ENCODE measurements at regions not wholly inside any gene's neighbourhood (a gene's known extent, or its start where the extent isn't known, plus 50 kb on each side); places are given as distances from the start of the nearest gene placed in this dataset.

DNA sequence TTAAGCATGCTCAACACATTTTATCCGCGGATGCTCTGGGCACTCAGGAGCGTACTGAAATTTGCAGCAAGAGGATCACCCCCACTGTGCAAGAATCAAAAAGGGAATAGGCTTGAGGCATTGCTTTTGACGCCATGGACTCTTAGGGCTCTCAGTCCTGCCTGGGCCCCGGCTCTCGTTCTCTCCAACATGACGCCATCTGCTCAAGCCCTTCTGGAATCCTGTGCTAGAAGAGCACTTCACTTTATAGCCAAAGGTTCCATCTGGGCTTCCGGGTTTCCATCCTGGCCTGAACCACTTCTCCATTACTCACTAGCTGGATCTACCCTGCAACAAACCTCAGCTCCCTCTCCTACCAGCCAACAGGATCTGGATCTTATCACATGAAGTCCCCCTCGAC lies 105.3 kb downstream of the FOXF2 start:
- POLR2A ChIA-PET = no interaction called here
- Mint-ChIP-seq H3K27ac (no peak overlapping the region), H3K36me3 (no peaks in the 10 kb centered on the region)

DNA sequence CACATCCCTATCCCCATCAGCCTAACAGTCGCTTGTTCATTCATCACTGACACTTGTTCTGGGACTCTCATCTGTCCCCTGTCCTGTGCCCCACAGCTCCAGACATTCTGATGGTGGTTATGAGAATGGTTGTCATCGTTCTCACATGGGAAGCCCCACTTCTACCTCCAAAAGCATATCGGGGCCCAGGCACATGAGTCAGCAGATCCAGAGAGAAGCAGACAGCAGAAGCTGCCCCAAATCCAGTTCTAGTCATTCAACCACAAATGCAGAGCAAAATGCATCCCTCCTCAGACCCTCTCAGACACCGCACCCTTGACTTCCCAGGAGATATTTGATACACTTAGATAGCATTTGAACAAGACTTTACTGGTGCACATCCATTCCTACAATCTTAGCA lies 106.0 kb downstream of the FOXF2 start:
- ATAC-seq (ENCODE audit: low read depth) = no peak
- H3K36me3 Mint-ChIP-seq = no peaks in the 10 kb centered on the region

More for the DNA sequence above, 105.3 kb downstream of the FOXF2 start:
- Mint-ChIP-seq H3K4me1 (no peaks in the 10 kb centered on the region), H3K9me3 (peaks cover 2% of the 10 kb centered on the region), H3K4me3 (no peak overlapping the region), H3K27me3 (no peaks in the 10 kb centered on the region)
- no peak for ATAC-seq (ENCODE audit: low read depth)
- no peak for DNase-seq

DNA sequence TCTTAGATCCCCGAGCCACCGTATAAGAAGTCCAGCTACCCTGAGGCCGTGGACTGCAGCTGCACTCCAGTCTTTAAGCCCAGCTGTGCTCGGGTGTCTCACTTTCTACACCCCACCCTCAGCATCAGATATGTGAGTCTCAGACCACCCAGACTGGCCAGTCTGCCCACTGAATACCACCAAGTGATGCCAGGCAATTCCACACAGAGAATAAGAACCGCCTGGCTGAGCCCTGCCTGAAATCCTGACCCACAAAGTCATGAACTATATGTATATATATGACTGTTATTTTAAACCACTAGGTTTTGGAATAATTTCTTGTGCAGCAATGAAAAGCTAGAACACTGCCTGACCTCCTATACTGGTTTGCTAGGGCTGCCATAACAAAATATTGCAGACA lies 106.7 kb downstream of the FOXF2 start:
- H3K36me3 Mint-ChIP-seq = no peaks in the 10 kb centered on the region
- no peak overlapping the region for H3K4me3 Mint-ChIP-seq
- H3K27me3 Mint-ChIP-seq = no peaks in the 10 kb centered on the region
- ATAC-seq (ENCODE audit: low read depth) (no peak), DNase-seq (no peak)
- H3K9me3 Mint-ChIP-seq = peaks cover 2% of the 10 kb centered on the region
- H3K27ac Mint-ChIP-seq = no peak overlapping the region
- no peaks in the 10 kb centered on the region for H3K4me1 Mint-ChIP-seq
- POLR2A ChIA-PET = no interaction called here

More for the DNA sequence above, 106.0 kb downstream of the FOXF2 start:
- POLR2A ChIA-PET = no interaction called here
- H3K4me3 Mint-ChIP-seq = no peak overlapping the region
- H3K4me1 Mint-ChIP-seq = no peaks in the 10 kb centered on the region
- DNase-seq = no peak
- no peak overlapping the region for H3K27ac Mint-ChIP-seq
- H3K27me3 Mint-ChIP-seq = no peaks in the 10 kb centered on the region
- peaks cover 2% of the 10 kb centered on the region for H3K9me3 Mint-ChIP-seq

DNA sequence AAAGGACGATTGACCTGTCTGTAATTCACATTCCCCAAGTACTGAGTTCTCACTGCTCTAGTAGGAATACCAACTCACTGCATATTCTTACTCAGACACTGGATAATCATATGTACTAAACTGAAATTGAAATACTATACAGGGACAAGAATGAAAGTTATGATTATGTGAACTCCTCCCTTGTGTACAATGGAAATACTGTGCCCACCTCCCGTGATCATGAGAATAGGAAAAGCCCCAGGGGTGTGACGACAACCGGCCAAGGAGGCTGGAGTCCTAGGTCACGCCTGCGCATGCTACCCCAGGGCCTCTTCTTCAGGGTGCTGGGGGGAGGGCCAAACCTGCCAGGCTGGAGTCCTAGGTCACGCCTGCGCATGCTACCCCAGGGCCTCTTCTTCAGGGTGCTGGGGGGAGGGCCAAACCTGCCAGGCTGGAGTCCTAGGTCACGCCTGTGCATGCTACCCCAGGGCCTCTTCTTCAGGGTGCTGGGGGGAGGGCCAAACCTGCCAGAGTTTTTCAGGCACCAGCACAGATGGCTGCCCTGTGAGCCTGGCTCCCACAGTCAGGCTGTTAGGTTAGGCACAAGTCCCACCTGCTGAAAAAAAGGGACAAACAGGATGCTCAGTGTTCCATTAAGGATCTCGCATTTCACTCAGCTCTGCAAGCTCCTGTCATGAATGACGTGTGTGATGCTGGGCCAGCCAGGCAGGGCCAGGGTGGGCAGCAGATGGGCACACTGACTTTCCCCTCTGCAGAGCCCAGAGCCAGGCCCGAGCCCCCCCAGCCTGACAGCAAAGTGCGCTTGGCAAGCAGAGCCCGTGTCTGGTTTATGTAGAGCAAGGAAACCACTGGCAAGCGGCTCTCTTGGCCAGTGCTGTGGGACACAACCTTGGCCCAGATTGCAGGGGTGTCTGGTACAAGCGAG lies 107.7 kb downstream of the FOXF2 start:
- no peak for ATAC-seq (ENCODE audit: low read depth)
- no peaks in the 10 kb centered on the region for H3K27me3 Mint-ChIP-seq
- H3K9me3 Mint-ChIP-seq = peaks cover 2% of the 10 kb centered on the region
- no peak overlapping the region for H3K4me3 Mint-ChIP-seq
- POLR2A ChIA-PET = no interaction called here
- H3K27ac Mint-ChIP-seq = no peak overlapping the region
- DNase-seq = no peak
- no peaks in the 10 kb centered on the region for H3K4me1 Mint-ChIP-seq
- no peaks in the 10 kb centered on the region for H3K36me3 Mint-ChIP-seq

DNA sequence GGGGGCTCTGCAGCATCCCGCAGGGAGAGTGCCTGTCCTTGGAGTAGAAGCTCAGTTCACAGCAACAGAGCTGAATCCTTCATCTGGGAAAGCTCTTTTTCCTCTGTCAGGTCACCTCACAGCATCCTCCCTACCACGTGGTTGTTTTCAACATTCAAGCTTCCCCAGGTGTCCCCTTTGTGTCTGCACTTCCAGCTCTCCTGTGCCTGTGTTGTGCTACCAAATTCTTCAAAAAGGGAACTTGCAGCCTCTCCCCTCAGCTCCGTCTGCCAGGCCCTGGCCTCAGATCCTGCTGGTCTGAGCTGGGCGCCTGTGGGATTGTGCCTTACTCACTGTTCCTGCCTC lies 108.4 kb downstream of the FOXF2 start:
- POLR2A ChIA-PET = no interaction called here
- Mint-ChIP-seq H3K27me3 (no peaks in the 10 kb centered on the region), H3K4me1 (no peaks in the 10 kb centered on the region), H3K4me3 (no peak overlapping the region), H3K9me3 (peaks cover 2% of the 10 kb centered on the region), H3K27ac (no peak overlapping the region), H3K36me3 (no peaks in the 10 kb centered on the region)
- DNase-seq = no peak
- no peak for ATAC-seq (ENCODE audit: low read depth)

DNA sequence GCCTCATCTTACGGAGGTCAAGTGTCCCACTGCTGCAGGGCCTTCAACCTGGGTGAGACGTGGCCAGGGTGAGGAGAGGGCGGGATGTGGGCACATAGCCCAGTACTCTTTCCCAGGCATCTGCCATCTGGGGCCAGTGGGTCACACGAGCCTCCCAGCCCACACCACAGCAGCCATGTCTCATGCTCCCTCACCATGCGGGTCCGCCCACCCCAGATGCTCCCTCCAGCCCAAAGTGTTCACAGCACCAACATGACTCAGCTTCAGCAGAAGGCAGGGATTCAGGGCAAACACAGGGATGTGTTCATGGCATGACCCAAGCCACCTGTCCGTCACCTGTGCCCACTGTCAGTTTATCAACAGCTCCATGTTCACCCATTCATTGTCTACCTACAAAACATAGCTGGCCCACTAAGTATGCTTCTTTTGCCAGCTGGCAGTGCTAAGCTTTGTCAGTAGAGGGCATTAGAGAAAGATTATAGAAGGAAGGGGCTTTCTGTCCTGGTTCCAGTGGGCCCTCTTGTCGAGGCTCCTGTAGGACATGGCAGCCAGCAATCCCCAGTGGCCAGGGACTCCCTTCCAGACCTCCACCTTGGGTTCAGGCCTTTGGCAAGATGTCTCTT lies 109.2 kb downstream of the FOXF2 start:
- no peak overlapping the region for H3K27ac Mint-ChIP-seq
- no peaks in the 10 kb centered on the region for H3K36me3 Mint-ChIP-seq
- H3K4me3 Mint-ChIP-seq = no peak overlapping the region
- POLR2A ChIA-PET = no interaction called here
- ATAC-seq (ENCODE audit: low read depth) = no peak
- no peaks in the 10 kb centered on the region for H3K4me1 Mint-ChIP-seq
- peaks cover 6% of the 10 kb centered on the region for H3K27me3 Mint-ChIP-seq
- no peak for DNase-seq
- peaks cover 2% of the 10 kb centered on the region for H3K9me3 Mint-ChIP-seq

DNA sequence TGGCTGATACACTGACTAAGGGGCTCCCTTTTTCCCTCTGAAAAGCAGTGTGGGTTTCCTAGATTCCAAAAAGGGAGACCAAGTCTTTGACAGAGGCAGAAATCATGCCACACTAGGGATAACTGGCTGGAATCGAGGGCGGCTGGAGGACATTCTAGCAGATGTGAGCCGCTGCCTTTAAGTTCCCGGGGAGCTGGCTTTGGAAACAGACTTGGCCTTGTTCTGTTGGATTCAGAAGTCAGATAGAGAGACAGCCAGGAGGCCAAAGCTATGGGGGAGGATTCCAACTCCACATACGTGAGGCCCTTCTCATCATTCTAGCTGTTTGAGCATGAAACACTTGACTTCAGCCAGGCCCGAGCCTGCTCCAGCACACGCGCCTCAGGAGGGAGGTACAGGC lies 109.9 kb upstream of the FOXC1 start:
- H3K27me3 Mint-ChIP-seq = peaks cover 11% of the 10 kb centered on the region
- DNase-seq (no peak), ATAC-seq (ENCODE audit: low read depth) (no peak)
- no peak overlapping the region for H3K27ac Mint-ChIP-seq
- no peak overlapping the region for H3K4me3 Mint-ChIP-seq
- H3K9me3 Mint-ChIP-seq = peaks cover 2% of the 10 kb centered on the region
- POLR2A ChIA-PET = no interaction called here
- no peaks in the 10 kb centered on the region for H3K36me3 Mint-ChIP-seq
- H3K4me1 Mint-ChIP-seq = no peaks in the 10 kb centered on the region

DNA sequence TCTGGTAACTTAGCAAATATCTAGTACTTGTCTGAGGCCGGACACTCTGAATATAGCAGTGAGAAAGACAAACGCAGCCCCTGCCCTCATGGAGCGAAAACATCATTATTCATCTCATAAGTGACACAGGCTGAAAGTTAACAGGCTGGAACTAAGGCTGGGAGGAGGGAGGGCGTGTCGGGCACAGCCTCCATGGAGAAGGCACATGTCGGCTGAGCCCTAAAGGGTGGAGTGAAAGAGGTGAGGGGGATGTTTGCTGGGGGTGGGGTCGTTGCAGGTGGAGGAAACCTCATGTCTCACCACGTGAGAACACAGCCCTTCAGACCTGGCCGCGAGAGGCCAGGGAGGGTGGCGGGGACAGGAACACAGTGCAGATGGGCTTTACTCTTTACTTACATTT lies 108.8 kb upstream of the FOXC1 start:
- ATAC-seq (ENCODE audit: low read depth) = no peak
- H3K4me3 Mint-ChIP-seq = no peak overlapping the region
- POLR2A ChIA-PET = no interaction called here

DNA sequence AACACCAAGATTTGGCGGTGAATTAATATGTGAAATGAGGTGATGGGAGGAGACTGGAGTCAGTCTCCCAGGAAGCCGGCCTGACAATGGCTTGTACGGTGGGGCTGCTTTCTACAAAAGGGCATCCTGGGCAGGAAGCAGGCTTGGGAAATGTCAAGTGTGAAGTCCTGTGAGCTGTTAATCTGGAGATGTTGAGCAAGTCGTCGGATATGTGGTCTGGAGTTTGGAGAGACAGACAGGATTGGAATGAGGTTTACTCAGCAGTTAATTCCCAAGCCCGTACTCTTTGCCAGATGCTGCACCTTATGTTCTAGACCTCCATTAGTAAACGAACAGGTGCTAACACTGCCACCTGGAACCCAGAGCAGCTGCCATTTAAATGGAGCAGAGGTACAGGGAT lies 107.7 kb upstream of the FOXC1 start:
- POLR2A ChIA-PET = no interaction called here
- DNase-seq (no peak), ATAC-seq (ENCODE audit: low read depth) (no peak)
- H3K4me1 Mint-ChIP-seq = no peaks in the 10 kb centered on the region
- no peak overlapping the region for H3K4me3 Mint-ChIP-seq
- no peaks in the 10 kb centered on the region for H3K9me3 Mint-ChIP-seq
- no peaks in the 10 kb centered on the region for H3K36me3 Mint-ChIP-seq
- peaks cover 13% of the 10 kb centered on the region for H3K27me3 Mint-ChIP-seq
- no peak overlapping the region for H3K27ac Mint-ChIP-seq

More for the DNA sequence above, 108.8 kb upstream of the FOXC1 start:
- Mint-ChIP-seq H3K4me1 (no peaks in the 10 kb centered on the region), H3K27ac (no peak overlapping the region), H3K9me3 (peaks cover 2% of the 10 kb centered on the region), H3K27me3 (peaks cover 11% of the 10 kb centered on the region), H3K36me3 (no peaks in the 10 kb centered on the region)
- DNase-seq = no peak

DNA sequence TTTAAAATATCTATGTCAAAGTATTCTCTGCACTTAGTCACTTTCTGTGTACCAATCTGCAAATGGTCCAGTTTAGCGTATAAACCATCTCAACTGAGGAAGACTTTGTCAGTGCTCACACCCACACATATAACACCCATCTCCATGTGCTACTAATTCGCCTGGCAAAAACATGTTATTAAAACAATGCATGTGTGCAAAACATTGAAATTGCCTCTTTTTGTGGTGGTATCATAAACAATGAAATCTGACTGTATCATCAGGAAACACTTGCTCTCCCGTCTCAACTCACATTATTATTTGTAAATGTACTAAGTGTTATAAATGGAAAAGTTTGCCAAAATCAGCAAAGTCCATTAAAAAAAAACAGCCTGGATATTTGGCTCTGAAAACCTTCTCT lies 105.9 kb upstream of the FOXC1 start:
- no peaks in the 10 kb centered on the region for H3K9me3 Mint-ChIP-seq
- no peaks in the 10 kb centered on the region for H3K36me3 Mint-ChIP-seq
- no peaks in the 10 kb centered on the region for H3K4me1 Mint-ChIP-seq
- POLR2A ChIA-PET = no interaction called here
- ATAC-seq (ENCODE audit: low read depth) (no peak), DNase-seq (no peak)
- peaks cover 19% of the 10 kb centered on the region for H3K27me3 Mint-ChIP-seq
- H3K4me3 Mint-ChIP-seq = no peak overlapping the region
- no peak overlapping the region for H3K27ac Mint-ChIP-seq

DNA sequence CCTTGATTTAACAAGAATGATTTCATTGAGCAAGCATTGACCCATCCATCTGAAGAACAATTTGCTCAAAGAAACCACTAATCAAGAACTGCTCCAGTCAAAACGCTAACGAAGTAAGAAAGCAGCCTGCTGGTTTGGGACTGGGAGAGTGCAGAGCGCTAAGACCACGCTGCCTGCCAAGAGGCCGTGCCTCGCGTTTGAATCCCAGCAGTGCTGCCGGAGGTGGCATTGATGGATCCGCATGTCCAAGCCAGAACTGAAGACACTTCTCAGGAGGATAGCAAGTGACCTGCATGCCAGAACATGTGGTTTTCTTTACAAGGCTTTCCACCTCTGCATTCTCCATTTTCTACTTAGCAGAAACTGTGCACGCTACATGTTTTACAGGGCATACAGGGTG lies 105.2 kb upstream of the FOXC1 start:
- no peaks in the 10 kb centered on the region for H3K9me3 Mint-ChIP-seq
- no peak overlapping the region for H3K4me3 Mint-ChIP-seq
- ATAC-seq (ENCODE audit: low read depth) (no peak), DNase-seq (no peak)
- POLR2A ChIA-PET = no interaction called here
- no peaks in the 10 kb centered on the region for H3K36me3 Mint-ChIP-seq
- H3K27ac Mint-ChIP-seq = no peak overlapping the region
- H3K27me3 Mint-ChIP-seq = peaks cover 19% of the 10 kb centered on the region
- no peaks in the 10 kb centered on the region for H3K4me1 Mint-ChIP-seq

DNA sequence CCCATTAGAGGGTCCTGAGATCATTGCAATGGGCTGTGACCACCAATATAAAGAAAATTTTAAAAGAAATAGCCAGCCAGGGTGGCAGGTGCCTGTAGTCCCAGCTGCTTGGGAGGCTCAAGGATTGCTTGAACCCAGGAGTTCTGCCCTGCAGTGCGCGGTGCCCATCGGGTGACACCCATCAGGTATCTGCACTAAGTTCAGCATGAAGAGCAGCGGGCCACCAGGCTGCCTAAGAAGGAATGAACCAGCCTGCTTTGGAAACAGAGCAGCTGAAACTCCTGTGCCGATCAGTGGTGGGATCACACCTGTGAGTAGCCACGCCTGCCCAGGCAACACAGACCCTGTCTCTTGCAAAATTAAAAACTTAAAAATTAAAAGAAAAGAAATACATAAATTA lies 102.5 kb upstream of the FOXC1 start:
- Mint-ChIP-seq H3K36me3 (no peaks in the 10 kb centered on the region), H3K4me1 (no peaks in the 10 kb centered on the region), H3K27me3 (peaks cover 19% of the 10 kb centered on the region), H3K9me3 (no peaks in the 10 kb centered on the region), H3K4me3 (no peak overlapping the region), H3K27ac (no peak overlapping the region)
- ATAC-seq (ENCODE audit: low read depth) (no peak), DNase-seq (no peak)
- POLR2A ChIA-PET = no interaction called here

DNA sequence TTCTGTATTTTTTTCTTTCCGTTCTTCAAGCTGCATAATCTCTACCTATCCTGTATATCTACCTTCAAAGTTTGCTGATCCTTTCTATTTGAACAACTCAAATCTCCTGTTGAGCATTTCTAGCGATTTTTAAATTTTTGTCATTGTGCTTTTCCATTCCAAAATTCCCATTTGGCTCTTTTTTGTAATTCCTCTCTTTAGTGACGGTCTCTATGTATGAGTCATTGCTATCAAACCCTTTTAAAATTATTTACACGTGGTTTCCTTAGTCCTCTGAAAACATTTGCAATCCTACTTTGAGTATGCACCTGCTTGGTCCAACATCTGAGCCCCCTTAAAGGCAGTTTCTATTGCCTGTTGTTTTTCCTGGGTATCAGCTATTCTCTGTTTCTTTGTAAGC lies 100.5 kb upstream of the FOXC1 start:
- no peaks in the 10 kb centered on the region for H3K4me1 Mint-ChIP-seq
- DNase-seq = no peak
- no peak overlapping the region for H3K4me3 Mint-ChIP-seq
- H3K9me3 Mint-ChIP-seq = no peaks in the 10 kb centered on the region
- peaks cover 10% of the 10 kb centered on the region for H3K27me3 Mint-ChIP-seq
- POLR2A ChIA-PET = no interaction called here
- no peaks in the 10 kb centered on the region for H3K36me3 Mint-ChIP-seq
- H3K27ac Mint-ChIP-seq = no peak overlapping the region
- ATAC-seq (ENCODE audit: low read depth) = no peak

DNA sequence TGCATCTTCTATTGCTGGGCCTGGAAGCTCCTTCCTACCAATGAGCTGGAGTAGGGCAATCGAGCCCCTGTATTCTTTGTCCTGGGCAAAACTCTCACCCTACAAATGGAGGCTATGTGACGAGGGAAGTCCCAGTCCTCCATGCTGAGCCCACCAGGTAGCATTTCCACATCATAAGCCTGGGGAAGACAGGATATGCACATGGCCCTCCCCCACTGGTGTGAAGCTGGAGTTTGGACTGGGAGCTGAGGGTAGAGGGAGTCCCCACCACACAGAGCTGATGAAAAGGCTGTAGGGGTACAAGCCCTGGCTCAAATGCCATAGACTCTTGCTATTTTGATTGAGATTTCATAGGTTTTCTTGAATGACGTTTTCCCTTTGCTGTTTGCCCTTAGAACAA lies 99.5 kb upstream of the FOXC1 start:
- H3K4me1 Mint-ChIP-seq = no peaks in the 10 kb centered on the region
- H3K9me3 Mint-ChIP-seq = no peaks in the 10 kb centered on the region
- H3K36me3 Mint-ChIP-seq = no peaks in the 10 kb centered on the region
- POLR2A ChIA-PET = no interaction called here
- H3K27me3 Mint-ChIP-seq = peaks cover 10% of the 10 kb centered on the region
- DNase-seq (no peak), ATAC-seq (ENCODE audit: low read depth) (no peak)
- no peak overlapping the region for H3K27ac Mint-ChIP-seq
- H3K4me3 Mint-ChIP-seq = no peak overlapping the region
